CD8-positive, alpha-beta memory T cell (primary cell): ENCODE measurements at regions not wholly inside any gene's neighbourhood (a gene's known extent, or its start where the extent isn't known, plus 50 kb on each side); places are given as distances from the start of the nearest gene placed in this dataset.

Source experiments
- CTCF ChIA-PET: fragments of 350-600 bp; sonication (Branson Sonifier 250); formaldehyde crosslinking; loops from one replicate; lab custom pipeline; 2021; ENCODE audit warnings: antibody characterized with exemption; lab: Charles Lee
- POLR2A ChIA-PET: fragments of 350-600 bp; sonication (Branson Sonifier 250); formaldehyde crosslinking; loops from one replicate; lab custom pipeline; 2021; ENCODE audit warnings: antibody characterized with exemption; lab: Charles Lee
- DNase-seq, 5 donors: peaks; one replicate each; pipeline versions ENCODE4 v3.0.0 to v3.0.0-alpha.2; 2020 to 2022; ENCODE audit warnings: mixed read lengths in 1 of 5
- H3K27ac ChIP-seq: one replicate; pipeline ENCODE4 v1.7.0; 2013; ENCODE audit warnings: low read depth, mild to moderate bottlenecking, low read length, moderate library complexity
- H3K27me3 ChIP-seq: 2 replicates; pipeline ENCODE4 v1.7.0; 2013; ENCODE audit warnings: low read length, mild to moderate bottlenecking; ENCODE audit not compliant: insufficient read depth, poor library complexity, severe bottlenecking
- H3K36me3 ChIP-seq: 2 replicates; pipeline ENCODE4 v1.7.0; 2013; ENCODE audit warnings: mild to moderate bottlenecking, low read length, moderate library complexity; ENCODE audit not compliant: insufficient read depth
- H3K4me1 ChIP-seq: 2 replicates; pipeline ENCODE4 v1.7.0; 2013; ENCODE audit warnings: mild to moderate bottlenecking, low read length, moderate library complexity; ENCODE audit not compliant: insufficient read depth
- H3K4me3 ChIP-seq: 2 replicates; pipeline ENCODE4 v1.7.0; 2013; ENCODE audit warnings: mild to moderate bottlenecking, low read length
- H3K9me3 ChIP-seq: 2 replicates; pipeline ENCODE4 v1.7.0; 2013; ENCODE audit warnings: mild to moderate bottlenecking, low read length
- H3K27ac Mint-ChIP-seq, 8 donors: one replicate each; pipeline ENCODE4 v1.8.0; 2020 to 2021; ENCODE audit warnings: mixed read lengths in 8 of 8, mild to moderate bottlenecking in 6 of 8, inconsistent platforms in 3 of 8, moderate library complexity in 3 of 8
- H3K27me3 Mint-ChIP-seq, 2 donors: one replicate each; pipeline ENCODE4 v1.8.0; 2020 to 2021; ENCODE audit warnings: mixed read lengths in 2 of 2, mild to moderate bottlenecking in 1 of 2, moderate library complexity in 1 of 2
- H3K36me3 Mint-ChIP-seq, 3 donors: one replicate each; pipeline ENCODE4 v1.8.0; 2020 to 2021; ENCODE audit warnings: mixed read lengths in 3 of 3, inconsistent platforms in 1 of 3, mild to moderate bottlenecking in 1 of 3
- H3K4me1 Mint-ChIP-seq, 3 donors: one replicate each; pipeline ENCODE4 v1.8.0; 2020 to 2021; ENCODE audit warnings: mixed read lengths in 3 of 3, inconsistent platforms in 1 of 3, mild to moderate bottlenecking in 1 of 3
- H3K4me3 Mint-ChIP-seq, 7 donors: one replicate each; pipeline ENCODE4 v1.8.0; 2020 to 2021; ENCODE audit warnings: mixed read lengths in 7 of 7, mild to moderate bottlenecking in 6 of 7, moderate library complexity in 4 of 7, inconsistent platforms in 2 of 7
- H3K9me3 Mint-ChIP-seq, 5 donors: one replicate each; pipeline ENCODE4 v1.8.0; 2020 to 2022; ENCODE audit warnings: mixed read lengths in 5 of 5, mild to moderate bottlenecking in 3 of 5, moderate library complexity in 2 of 5, inconsistent platforms in 1 of 5

DNA sequence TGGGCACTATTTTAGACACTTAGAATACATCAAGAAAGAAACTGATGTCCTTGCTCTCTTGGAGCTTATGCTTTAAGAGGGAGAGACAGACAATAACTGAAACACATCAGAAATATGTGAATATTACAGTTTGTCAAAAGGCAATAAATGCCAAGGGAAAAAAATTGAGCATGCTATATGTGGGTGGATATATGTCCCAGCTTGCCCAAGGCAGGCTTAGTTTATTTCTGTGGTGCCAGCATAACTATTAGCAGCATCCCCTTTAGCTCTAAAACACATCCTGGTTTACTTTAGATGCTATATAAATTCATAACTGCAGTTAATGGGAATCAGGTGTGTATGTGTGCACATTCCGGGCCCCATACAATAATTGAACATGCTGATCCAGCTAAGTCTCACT is 191.2 kb upstream of the PDZRN3 start:
- Mint-ChIP-seq H3K27ac (no peak overlapping the region), H3K27me3 (no peaks in the 10 kb centered on the region), H3K9me3 (peaks cover 2 to 27% (median 4%) of the 10 kb centered on the region in 5 donors), H3K4me3 (no peak overlapping the region), H3K4me1 (no peaks in the 10 kb centered on the region), H3K36me3 (no peaks in the 10 kb centered on the region)
- H3K4me1 ChIP-seq: no peaks in the 10 kb centered on the region
- H3K27me3 ChIP-seq: no peaks in the 10 kb centered on the region
- no peak overlapping the region for H3K4me3 ChIP-seq
- H3K9me3 ChIP-seq: no peaks in the 10 kb centered on the region
- no peak overlapping the region for H3K27ac ChIP-seq
- DNase-seq: no peak
- CTCF ChIA-PET: no interaction called here
- H3K36me3 ChIP-seq: no peaks in the 10 kb centered on the region
- POLR2A ChIA-PET: no interaction called here

DNA sequence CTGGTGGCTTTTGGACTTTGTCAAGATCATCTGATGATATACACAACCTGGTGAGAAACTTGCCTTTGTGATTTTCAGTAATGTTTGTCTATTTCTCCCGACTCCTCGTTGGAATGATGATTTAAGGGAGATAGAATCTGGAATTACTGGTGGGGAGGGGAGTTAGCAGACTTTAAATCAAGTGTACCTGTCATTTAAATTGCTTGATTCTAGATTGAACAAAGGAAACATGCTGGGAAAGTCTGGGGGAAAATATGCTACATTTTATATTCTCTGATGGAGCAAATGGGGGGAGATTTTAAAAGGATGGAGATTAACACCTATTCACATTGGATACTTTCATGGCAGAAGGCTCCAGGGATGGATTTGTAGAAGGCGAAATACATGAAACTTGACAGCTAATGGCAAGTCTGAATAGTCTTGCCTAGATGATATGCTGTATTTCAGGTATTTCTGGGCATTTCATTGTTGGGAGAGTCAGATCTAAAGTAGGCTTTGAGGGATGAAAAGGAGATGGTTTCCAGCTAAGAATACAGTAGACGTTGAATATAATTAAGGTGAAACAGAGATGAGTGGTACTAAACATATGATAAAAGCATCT is 189.1 kb upstream of the PDZRN3 start:
- ChIA-PET POLR2A (no interaction called here), CTCF (no interaction called here)
- no peaks in the 10 kb centered on the region for H3K4me1 Mint-ChIP-seq
- H3K9me3 Mint-ChIP-seq: peaks cover 0 to 14% (median 6%) of the 10 kb centered on the region in 5 donors
- Histone ChIP-seq H3K4me3 (no peak overlapping the region), H3K9me3 (no peaks in the 10 kb centered on the region), H3K4me1 (no peaks in the 10 kb centered on the region), H3K36me3 (no peaks in the 10 kb centered on the region), H3K27me3 (no peaks in the 10 kb centered on the region), H3K27ac (no peak overlapping the region)
- DNase-seq: no peak
- no peaks in the 10 kb centered on the region for H3K36me3 Mint-ChIP-seq
- H3K4me3 Mint-ChIP-seq: no peak overlapping the region
- H3K27ac Mint-ChIP-seq: no peak overlapping the region
- H3K27me3 Mint-ChIP-seq: no peaks in the 10 kb centered on the region

DNA sequence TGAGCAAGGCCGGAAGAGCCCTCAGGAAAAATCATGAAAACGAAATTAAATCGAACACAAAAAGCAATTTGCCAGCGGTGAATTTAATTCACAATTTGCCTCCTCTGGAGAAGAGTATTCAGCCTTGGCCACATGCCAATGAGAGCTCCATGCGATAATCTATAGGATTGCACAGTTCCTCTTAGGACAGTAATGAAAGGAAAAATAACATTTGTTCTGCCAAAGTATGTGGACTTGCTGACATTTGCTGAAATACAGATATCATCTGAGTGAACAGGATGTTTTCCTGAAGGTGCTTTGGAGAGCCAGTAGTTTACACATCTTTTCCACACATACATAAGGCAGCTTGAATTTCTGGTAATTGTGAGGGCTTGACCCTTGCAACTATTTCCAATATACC is 188.6 kb upstream of the PDZRN3 start:
- no peaks in the 10 kb centered on the region for H3K27me3 Mint-ChIP-seq
- no peaks in the 10 kb centered on the region for H3K4me1 ChIP-seq
- no peak overlapping the region for H3K27ac ChIP-seq
- no peaks in the 10 kb centered on the region for H3K4me1 Mint-ChIP-seq
- no peak overlapping the region for H3K4me3 ChIP-seq
- no peaks in the 10 kb centered on the region for H3K9me3 ChIP-seq
- no peak for DNase-seq
- no peak overlapping the region for H3K27ac Mint-ChIP-seq
- CTCF ChIA-PET: no interaction called here
- no peaks in the 10 kb centered on the region for H3K27me3 ChIP-seq
- H3K9me3 Mint-ChIP-seq: peaks cover 0 to 14% (median 6%) of the 10 kb centered on the region in 5 donors
- POLR2A ChIA-PET: no interaction called here
- no peak overlapping the region for H3K4me3 Mint-ChIP-seq
- H3K36me3 ChIP-seq: no peaks in the 10 kb centered on the region
- H3K36me3 Mint-ChIP-seq: no peaks in the 10 kb centered on the region

DNA sequence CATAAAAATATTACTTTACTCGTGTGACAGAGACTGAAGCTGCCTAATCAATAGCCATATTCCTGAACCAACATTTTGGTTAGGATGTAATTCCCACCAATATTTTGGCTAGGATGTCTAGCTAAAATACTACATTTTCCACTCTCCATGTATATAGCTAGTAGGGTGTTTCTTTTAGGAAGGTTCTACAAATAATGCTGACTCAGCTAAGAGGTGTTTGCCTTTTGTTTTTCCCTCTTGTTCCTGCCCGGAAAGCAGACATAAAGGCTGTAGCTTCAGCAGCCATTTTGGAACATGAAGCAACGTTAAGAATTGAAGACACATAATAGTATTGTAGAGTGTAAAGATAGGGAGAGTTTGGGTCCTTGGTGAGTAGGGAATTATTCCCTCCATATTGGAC is 187.3 kb upstream of the PDZRN3 start:
- H3K9me3 Mint-ChIP-seq: peaks cover 0 to 16% (median 6%) of the 10 kb centered on the region in 5 donors
- Histone ChIP-seq H3K27me3 (no peaks in the 10 kb centered on the region), H3K4me1 (no peaks in the 10 kb centered on the region), H3K36me3 (no peaks in the 10 kb centered on the region), H3K9me3 (no peaks in the 10 kb centered on the region), H3K4me3 (no peak overlapping the region), H3K27ac (no peak overlapping the region)
- H3K36me3 Mint-ChIP-seq: no peaks in the 10 kb centered on the region
- ChIA-PET CTCF (no interaction called here), POLR2A (no interaction called here)
- no peaks in the 10 kb centered on the region for H3K4me1 Mint-ChIP-seq
- no peak overlapping the region for H3K27ac Mint-ChIP-seq
- no peak overlapping the region for H3K4me3 Mint-ChIP-seq
- no peak for DNase-seq
- no peaks in the 10 kb centered on the region for H3K27me3 Mint-ChIP-seq

DNA sequence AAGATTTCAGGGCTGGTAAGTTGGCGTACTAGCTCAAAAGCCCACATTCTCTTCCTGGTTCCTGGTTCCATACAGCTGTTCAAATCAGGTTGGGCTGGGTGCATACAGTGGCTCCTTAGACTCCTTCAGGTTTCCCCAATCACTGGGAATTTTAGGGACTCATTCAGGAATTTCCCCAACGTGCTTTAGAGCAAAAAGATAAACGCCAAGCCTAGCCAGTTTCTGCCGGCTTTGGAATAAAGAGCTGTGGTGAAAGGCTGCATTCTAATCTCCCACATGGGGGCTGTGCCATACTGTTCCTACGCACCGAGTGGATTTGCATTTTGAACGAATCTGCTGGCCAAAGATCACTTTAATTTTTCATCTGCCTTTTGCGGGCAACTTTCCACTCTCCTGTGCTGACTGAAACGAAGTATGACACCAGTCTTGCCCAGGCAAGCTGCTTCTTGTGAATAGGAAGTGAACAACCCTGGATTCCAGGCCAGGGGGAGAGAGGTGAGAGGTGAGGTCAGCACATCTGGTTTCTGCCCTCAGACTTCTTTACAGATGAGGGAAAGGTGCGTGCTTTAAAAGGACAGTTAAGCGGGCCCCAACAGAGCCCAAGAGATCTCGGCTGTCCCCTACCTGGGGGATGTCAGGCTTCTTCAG is 184.2 kb upstream of the PDZRN3 start:
- H3K9me3 Mint-ChIP-seq: peaks cover 0 to 23% (median 6%) of the 10 kb centered on the region in 5 donors
- H3K4me3 Mint-ChIP-seq: no peak overlapping the region
- DNase-seq: no peak
- peaks cover 0 to 2% of the 10 kb centered on the region in 2 donors for H3K27me3 Mint-ChIP-seq
- no peaks in the 10 kb centered on the region for H3K4me1 Mint-ChIP-seq
- H3K36me3 Mint-ChIP-seq: no peaks in the 10 kb centered on the region
- CTCF ChIA-PET: no interaction called here
- Histone ChIP-seq H3K27me3 (no peaks in the 10 kb centered on the region), H3K4me1 (no peaks in the 10 kb centered on the region), H3K9me3 (no peaks in the 10 kb centered on the region), H3K4me3 (no peak overlapping the region), H3K36me3 (no peaks in the 10 kb centered on the region), H3K27ac (no peak overlapping the region)
- POLR2A ChIA-PET: no interaction called here
- H3K27ac Mint-ChIP-seq: no peak overlapping the region

DNA sequence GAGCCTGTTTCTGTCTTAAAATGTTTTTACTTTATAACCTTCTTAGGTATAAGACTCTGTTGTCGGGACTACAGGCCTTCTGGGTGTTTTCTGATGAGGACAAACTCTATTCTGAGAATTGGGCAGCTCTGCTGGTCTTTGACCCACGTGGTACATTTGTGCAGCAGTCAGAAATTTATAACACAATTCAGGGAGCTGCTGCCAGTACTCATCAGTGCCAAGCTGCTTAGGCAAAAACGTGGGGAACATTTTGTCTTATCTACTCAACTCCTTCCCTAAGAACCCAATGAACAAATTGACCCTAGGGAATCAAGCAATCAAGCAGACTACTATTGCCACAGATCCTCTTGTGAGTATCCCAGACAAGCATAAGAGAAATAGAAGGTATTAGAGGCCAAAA is 180.7 kb upstream of the PDZRN3 start:
- peaks cover 0 to 2% of the 10 kb centered on the region in 2 donors for H3K27me3 Mint-ChIP-seq
- H3K9me3 Mint-ChIP-seq: peaks cover under 1 to 21% (median 4%) of the 10 kb centered on the region in 5 donors
- no peaks in the 10 kb centered on the region for H3K36me3 Mint-ChIP-seq
- H3K9me3 ChIP-seq: no peaks in the 10 kb centered on the region
- H3K4me1 ChIP-seq: no peaks in the 10 kb centered on the region
- H3K4me3 ChIP-seq: no peak overlapping the region
- no peaks in the 10 kb centered on the region for H3K36me3 ChIP-seq
- no peak overlapping the region for H3K27ac Mint-ChIP-seq
- CTCF ChIA-PET: no interaction called here
- POLR2A ChIA-PET: no interaction called here
- no peaks in the 10 kb centered on the region for H3K27me3 ChIP-seq
- H3K4me1 Mint-ChIP-seq: no peaks in the 10 kb centered on the region
- DNase-seq: no peak
- no peak overlapping the region for H3K4me3 Mint-ChIP-seq
- H3K27ac ChIP-seq: no peak overlapping the region

DNA sequence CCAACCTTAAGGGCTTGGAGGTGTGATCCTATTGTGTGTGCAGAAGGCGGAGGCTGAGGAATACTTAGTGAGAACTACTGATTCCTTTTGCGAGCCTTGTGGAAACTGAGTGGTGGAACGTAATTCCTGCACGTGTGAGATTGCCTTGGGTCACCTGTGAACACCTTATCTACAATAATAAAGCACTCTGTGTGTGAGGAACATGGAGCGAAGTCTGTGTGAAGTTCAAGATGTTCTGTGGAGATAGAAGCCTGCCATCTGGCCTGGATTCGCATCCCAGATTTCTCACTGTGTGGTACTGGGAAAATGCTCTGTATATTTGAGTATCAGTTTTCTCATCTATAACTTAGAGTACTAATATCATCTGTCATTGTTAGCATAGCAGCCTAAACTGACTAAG is 179.5 kb upstream of the PDZRN3 start:
- Histone ChIP-seq H3K4me1 (no peaks in the 10 kb centered on the region), H3K36me3 (no peaks in the 10 kb centered on the region), H3K27me3 (no peaks in the 10 kb centered on the region), H3K9me3 (no peaks in the 10 kb centered on the region), H3K27ac (no peak overlapping the region), H3K4me3 (no peak overlapping the region)
- DNase-seq: no peak
- Mint-ChIP-seq H3K36me3 (no peaks in the 10 kb centered on the region), H3K9me3 (peaks cover 2 to 23% (median 6%) of the 10 kb centered on the region in 5 donors), H3K4me1 (no peaks in the 10 kb centered on the region), H3K27ac (no peak overlapping the region), H3K27me3 (peaks cover 0 to 2% of the 10 kb centered on the region in 2 donors), H3K4me3 (no peak overlapping the region)
- ChIA-PET CTCF (no interaction called here), POLR2A (no interaction called here)

DNA sequence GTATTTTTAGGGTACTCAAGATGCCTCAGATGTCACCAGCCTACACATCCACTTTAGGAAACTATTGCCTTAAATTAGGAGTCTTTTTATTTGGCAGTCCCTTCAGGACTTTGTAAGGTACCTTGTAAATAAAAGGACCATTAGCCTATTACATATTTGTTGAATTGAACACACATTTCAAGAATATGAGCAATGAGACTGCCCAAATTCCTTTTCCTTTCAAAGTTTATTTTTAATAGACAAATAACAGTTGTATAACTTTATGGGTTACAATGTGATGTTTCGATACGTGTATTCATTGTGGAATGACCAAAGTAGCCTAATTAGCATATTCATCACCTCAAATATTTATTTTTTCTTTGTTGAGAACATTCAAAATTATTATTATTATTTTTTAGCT is 176.7 kb upstream of the PDZRN3 start:
- H3K4me3 Mint-ChIP-seq: no peak overlapping the region
- H3K36me3 ChIP-seq: no peaks in the 10 kb centered on the region

More for the DNA sequence above, 176.7 kb upstream of the PDZRN3 start:
- Mint-ChIP-seq H3K27ac (no peak overlapping the region), H3K9me3 (peaks cover 4 to 20% (median 6%) of the 10 kb centered on the region in 5 donors), H3K36me3 (no peaks in the 10 kb centered on the region), H3K4me1 (no peaks in the 10 kb centered on the region), H3K27me3 (no peaks in the 10 kb centered on the region)
- CTCF ChIA-PET: no interaction called here
- no peaks in the 10 kb centered on the region for H3K4me1 ChIP-seq
- no peak overlapping the region for H3K27ac ChIP-seq
- DNase-seq: no peak
- no peak overlapping the region for H3K4me3 ChIP-seq
- POLR2A ChIA-PET: no interaction called here
- no peaks in the 10 kb centered on the region for H3K27me3 ChIP-seq
- H3K9me3 ChIP-seq: no peaks in the 10 kb centered on the region
